NCI-H128 (cell line): ENCODE measurements at regions not wholly inside any gene's neighbourhood (a gene's known extent, or its start where the extent isn't known, plus 50 kb on each side); places are given as distances from the start of the nearest gene placed in this dataset.

Source experiments
- DNase-seq: peaks from one replicate; lab custom pipeline; 2025; ENCODE audit not compliant: unreplicated experiment; lab: John Stamatoyannopoulos, UW

GRCh38 chr13:111893607-111894443 is 173.1 kb upstream of the SOX1 start:
- DNase-seq, result no peak

GRCh38 chr13:111895896-111896821 is 170.8 kb upstream of the SOX1 start:
- DNase-seq, result no peak

- DNase-seq, result no peak
Observed at GRCh38 chr13:111897178-111897845, 169.6 kb upstream of the SOX1 start.

GRCh38 chr13:111897846-111898215 is 169.1 kb upstream of the SOX1 start:
- no peak for DNase-seq

- no peak for DNase-seq
Observed at GRCh38 chr13:111898956-111899713, 167.8 kb upstream of the SOX1 start.

GRCh38 chr13:111899714-111900389 is 167.1 kb upstream of the SOX1 start:
- DNase-seq, result no peak

GRCh38 chr13:111900390-111901131 is 166.4 kb upstream of the SOX1 start:
- DNase-seq, result no peak

- no peak for DNase-seq
Observed at GRCh38 chr13:111901267-111901915, 165.6 kb upstream of the SOX1 start.

- DNase-seq, result no peak
Observed at GRCh38 chr13:111902726-111903125, 164.2 kb upstream of the SOX1 start.

- no peak for DNase-seq
Observed at GRCh38 chr13:111903143-111903542, 163.8 kb upstream of the SOX1 start.

- no peak for DNase-seq
Observed at GRCh38 chr13:111904166-111904565, 162.8 kb upstream of the SOX1 start.

GRCh38 chr13:111904701-111905608 is 162.0 kb upstream of the SOX1 start:
- no peak for DNase-seq

- DNase-seq, result no peak
Observed at GRCh38 chr13:111905609-111905945, 161.4 kb upstream of the SOX1 start.

- no peak for DNase-seq
Observed at GRCh38 chr13:111906306-111906705, 160.6 kb upstream of the SOX1 start.

- DNase-seq, result no peak
Observed at GRCh38 chr13:111906816-111907215, 160.1 kb upstream of the SOX1 start.

- DNase-seq, result no peak
Observed at GRCh38 chr13:111907341-111907880, 159.5 kb upstream of the SOX1 start.

GRCh38 chr13:111908361-111908760 is 158.6 kb upstream of the SOX1 start:
- no peak for DNase-seq

GRCh38 chr13:111908981-111909380 is 158.0 kb upstream of the SOX1 start:
- no peak for DNase-seq
